HT1080 (cell line): ENCODE measurements at regions not wholly inside any gene's neighbourhood (a gene's known extent, or its start where the extent isn't known, plus 50 kb on each side); places are given as distances from the start of the nearest gene placed in this dataset.

Source experiments
- DNase-seq: peaks from one replicate; pipeline ENCODE4 v3.0.0-alpha.2; 2015; ENCODE audit warnings: low read depth

DNA sequence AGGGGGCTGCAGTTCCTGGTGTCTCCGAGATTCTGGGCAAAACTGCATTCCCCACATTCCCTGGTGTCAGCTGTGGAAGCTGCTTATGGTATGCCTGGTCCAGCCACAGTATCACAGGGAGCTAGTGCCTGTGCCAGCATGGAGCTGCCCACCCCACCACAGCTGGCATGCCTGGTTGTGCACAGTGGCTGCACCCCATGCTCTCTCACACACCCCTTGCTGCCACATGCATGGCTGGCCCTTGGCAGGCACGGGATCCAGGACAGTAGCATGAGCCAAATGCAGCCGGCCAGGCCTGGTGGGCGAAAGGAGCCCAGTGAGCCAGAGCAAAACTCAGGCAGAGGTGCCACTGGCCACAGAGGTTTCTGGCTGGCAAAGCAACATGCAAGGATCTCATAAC, 418.0 kb upstream of the SPOCK3 start:
- DNase-seq: no peak

DNA sequence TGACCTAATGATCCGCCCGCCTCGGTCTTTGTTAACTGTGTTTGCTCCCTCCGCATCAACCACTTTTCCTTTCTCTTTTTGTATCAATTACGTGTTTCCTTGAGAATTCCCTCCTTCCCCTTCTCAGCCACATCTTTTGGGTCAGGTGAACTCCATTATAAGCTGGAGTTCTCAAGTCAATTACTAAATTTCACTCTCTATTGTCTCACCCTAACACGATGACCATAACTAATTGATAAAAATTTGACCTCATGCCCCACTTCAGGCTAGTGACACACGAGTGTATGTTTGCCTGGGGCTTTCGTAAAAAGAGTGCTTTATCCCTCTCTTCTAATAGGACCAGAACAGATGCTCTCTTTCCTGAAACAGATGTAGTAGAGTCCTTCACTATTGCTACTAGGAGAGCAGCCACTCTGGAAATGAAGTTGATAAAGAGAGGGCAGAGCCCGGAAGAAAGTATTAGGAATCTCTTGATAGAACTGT, 403.6 kb upstream of the ANXA10 start:
- no peak for DNase-seq

DNA sequence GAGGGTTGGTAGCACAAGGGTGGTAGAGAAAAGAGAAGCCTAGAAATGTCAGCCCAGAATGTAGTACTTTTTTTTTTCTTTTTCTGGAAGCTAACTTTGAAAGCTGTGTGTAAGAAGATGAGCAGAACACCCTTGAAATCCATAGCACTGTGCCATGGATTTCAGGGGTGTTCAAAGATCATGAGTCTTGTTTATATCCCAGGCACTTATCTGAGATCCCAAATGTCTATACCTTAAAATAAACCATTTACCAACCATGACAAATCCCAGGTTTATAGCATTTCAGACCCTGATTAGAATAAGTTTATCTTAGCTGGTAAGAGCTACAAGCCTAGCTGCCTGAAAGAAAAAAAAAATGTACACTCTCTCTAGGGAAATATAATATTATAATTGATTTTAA, 389.9 kb upstream of the ANXA10 start:
- no peak for DNase-seq

DNA sequence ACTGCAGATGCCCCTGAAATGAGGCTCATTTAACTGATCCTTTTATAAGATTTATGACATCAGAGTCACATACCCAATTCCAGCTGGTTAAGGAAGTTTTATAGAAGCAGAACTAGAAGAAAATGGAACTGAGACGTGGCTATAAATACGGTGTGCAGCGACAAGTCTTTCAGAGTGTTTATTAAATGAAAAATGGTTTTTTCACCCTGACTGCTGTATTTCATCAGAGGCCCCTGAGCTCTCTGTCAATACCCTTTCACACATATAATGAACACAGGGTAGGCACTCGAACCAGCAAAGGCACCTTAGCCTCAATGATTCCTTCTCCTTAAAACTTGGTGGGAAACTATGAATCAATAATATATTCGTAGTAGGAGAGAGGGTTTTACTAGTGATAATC, 380.8 kb upstream of the ANXA10 start:
- no peak for DNase-seq

DNA sequence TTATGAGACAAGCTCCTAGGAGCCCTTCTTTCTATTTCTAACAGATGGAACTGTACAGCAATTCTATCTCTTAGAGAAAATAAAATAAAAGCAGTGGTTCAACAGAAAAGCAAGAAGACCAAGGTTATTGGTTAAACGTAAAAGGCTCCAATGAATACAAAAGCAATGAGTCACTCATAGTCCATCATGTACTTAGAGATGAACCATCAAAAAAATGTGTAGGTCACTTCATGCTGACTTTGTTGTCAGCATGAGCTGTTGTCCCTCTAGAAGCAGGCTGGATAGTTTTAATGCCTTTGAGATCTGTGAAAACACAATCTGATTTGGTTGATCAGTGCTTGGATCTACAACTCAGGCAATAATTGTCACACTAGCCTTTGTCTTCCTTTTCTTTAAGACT, 378.6 kb upstream of the ANXA10 start:
- peak; percentile 26 for DNase-seq

DNA sequence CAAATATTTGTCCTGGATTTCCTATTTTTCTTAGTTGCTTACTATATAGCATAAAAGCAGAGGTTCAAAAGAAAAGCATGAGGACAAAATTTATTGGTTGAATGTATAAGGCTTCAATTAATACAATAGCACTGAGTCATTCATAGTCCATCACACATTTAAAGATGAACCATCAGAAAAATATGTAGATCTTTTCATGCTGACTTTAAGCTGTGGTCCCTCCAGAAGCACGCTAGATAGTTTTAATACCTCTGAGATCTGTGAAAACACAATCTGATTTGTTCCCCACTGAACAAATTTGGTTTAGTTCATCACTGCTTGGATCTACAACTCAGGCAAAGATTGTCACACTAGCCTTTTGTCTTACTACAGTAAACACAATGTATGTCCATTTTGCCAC, 377.2 kb upstream of the ANXA10 start:
- peak; percentile 3 for DNase-seq

DNA sequence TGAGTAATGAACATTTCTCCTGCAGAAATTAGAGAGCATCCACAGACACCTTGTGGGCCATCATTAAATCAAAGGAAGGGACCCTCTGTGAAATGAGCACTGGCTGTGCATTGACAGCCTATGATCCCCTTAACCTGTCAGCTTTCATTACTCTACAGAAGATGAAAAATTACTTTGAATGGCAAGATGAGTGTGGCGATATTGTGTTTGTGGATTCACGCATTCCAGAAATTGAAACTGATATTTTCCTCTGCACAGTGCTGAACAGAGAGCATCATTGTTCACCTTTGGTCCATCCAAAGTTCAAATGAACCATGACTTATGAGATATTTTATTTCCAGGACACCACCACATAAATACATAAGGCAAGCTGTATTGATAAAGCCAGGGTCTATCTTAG, 374.8 kb upstream of the ANXA10 start:
- no peak for DNase-seq

DNA sequence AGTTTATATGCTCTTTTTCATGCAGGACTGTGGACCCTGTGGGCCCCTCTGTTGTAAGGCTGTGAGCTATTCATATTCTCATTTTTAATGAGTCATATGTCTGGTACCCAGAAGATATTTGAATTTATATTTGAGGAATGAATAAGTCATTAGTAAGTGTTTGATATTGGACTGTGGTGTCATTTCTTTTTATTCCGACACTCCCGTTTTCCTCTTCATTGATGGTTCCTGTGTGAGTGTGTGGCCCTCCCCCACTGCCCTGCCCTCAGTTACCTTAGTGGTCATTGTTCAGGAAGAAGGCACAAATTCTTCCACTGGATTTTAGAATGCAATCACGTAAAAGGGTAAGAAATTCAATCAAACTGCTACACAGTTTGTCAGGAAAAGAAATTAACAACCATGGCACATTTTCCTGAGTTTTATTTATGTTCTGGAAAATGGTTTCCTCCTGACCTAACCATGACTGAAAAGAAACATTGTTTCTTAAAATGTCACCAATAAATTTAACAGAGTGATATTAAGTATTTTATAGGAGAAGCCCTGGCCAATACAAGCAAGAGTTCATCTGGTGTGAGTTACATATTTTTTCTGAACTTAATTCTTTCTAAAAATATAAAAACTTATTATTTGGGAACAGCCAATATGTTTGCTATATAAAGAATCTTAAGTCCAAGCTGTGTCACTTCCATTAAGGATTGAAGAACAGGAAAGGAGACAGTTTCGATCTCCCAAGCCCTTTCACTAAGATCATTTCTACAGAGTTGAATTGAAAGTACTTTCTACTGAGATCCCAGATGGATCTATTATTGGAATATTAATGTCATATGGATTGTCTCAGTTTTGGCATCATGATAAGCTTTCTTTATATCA, 370.5 kb upstream of the ANXA10 start:
- peak; percentile 5 for DNase-seq

DNA sequence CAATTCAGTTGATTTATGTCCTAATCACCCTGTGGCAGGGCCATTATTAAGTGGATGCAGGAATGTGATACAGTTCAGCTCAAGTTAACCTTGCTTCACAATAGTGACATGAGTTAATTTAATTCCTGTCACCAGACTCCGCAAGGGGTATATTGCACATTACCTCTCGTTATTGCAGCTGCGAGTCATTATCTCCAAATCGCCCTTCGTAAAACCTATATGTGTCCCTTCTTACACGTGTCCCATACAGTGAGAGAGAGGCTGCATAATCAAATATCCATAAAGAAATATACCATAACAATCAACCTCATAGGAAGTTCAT, 369.9 kb upstream of the ANXA10 start:
- no peak for DNase-seq

DNA sequence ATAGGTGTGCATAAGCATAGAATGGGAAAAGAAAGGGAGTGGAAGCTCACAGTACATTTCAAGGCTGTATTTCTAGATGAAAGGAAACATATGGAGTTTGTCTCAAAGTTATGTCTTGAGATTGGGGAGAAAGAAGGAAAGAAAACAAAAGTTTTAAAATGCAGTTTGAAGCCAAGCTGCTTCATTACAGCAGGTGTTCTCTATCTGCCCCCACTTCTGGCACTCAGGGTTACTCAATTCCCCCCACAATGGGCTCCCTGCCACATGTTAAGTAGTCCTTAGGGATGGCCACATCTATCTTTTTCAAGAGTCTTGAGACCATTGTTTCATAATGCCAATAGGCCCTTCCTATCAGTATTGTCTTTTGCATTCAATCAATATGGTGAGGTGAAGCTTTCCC, 367.4 kb upstream of the ANXA10 start:
- no peak for DNase-seq

DNA sequence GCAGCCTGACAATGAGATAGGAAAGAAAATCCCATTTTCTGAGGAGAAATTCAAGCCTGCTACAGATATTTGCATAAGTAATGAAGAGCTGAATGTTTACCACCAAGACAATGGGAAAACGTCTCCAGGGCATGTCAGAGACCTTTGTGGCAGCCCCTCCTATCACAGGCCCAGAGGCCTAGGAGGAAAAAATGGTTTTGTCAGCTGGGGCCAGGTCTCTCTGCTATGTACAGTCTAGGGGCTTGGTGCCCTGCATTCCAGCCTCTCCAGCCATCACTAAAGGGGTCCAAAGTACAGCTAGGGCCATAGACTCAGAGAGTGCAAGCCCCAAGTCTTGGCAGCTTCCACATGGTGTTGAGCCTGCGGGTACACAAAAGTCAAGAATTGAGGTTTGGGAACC, 361.6 kb upstream of the ANXA10 start:
- no peak for DNase-seq

DNA sequence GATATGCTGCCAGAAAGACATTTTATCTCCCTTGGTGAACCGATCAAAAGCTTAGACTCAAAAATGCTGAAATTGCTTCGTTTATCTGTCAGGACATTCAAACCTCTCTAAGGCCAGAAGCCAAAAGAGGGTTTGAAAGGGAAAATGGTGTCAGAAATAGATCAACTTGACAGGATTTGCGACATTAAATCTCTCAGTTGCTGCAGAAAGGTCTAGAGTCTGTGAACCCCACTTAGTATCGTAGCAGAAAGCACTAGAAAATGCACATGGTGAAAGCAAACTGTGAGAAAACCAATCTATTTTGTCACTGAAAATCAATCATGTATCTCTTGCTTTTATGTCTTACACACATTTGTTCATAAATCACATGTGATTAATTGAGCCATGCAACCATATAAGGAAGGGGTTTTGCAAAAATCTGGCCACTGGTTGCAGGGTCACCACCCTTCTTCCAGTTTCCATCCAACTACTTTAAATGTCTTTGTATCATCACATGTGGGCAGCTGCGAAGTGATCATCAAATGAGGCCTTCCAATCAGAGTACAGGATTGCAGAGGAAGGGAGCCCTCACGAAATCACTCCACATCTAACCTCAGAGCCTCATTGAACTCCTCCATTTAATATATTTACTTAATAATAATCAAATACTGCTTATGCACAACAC, 347.2 kb upstream of the ANXA10 start:
- no peak for DNase-seq

DNA sequence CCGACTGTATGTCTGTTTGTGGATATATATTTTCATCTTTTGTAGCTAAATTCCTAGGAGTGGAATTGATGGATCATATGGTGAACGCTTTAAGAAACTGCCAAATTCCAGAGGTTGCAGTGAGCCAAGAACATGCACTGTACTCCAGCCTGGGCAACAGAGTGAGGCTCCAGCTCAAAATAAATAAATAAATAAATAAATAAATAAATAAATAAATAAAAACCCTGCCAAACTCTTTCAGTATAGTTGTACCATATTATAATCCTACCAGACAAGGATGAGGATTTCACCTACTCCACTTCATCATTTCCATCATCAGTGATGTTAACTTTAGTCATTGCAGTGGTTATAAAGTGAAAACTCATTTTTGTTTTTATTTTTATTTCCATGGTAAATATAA, 325.1 kb upstream of the ANXA10 start:
- no peak for DNase-seq

DNA sequence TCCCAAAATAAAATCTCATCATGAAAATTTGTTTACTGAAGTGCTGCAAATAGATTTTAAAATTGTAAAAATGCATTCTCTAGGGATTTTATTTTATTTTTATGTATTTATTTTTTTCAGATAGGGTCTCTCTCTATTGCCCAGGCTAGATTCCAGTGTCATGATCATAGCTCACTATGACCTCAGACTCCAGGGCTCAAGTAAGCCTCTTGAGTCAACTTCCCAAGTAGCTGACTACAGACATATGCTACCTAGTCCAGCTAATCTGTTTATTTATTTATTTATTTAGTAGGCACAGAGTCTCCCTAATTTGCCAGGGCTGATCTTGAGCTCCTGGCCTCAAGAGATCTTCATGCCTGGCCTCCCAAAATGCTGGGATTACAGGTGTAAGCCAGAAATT, 317.7 kb upstream of the ANXA10 start:
- no peak for DNase-seq

DNA sequence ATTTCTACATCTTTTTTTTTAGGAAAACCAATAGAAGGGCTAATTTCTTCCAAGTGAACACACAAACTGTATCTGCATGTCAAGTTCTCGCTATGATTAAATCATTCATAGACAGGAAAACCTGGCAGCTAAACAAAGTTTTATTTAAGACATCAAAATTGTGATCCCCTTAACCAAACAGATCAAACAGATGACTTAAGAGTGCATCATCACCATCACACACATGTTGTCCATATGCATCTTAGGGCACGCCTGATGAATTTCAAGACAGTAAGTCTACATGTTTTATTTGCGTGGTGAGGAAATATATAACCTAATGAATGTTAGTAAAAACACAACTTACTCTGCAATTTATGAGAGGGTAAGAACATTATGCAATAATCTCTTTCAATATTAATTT, 317.0 kb upstream of the ANXA10 start:
- peak; percentile 6 for DNase-seq

DNA sequence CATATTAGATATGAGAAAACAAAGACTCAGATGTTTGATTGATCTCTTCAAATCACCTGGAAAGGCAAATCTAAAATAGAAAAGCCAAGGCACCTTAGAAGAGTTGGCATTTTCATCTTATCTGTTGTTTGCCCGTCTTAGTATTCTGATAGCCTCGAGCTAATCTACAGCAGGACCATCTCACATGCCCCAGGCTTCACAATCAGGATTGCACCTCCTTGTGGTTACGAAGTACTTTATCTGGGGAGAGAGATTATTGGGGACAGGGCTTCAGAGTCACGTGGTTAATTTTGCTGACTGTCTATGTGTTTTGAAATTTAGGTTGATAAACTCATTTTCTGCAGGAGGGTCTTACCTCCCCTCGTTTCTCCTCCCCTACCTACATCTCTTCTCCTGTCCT, 313.1 kb upstream of the ANXA10 start:
- DNase-seq: no peak

DNA sequence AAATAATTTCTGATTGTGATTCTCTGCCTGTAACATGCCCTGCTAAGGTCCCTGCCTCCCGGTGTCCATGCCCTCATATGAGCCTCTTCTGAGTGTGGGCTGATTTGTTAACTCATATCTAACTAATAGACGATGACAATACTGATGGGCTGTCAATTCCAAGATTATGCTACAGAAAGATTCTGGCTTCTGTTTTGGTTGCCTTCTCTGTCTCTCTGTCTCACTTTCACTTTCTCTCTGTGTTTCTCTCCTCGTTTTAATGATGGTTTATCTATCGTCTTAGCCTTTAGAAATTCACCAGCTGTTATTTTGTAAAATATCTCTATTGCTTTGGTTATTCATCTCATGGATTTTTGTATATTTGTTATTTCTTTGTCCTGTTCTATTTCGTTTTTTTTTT, 312.5 kb upstream of the ANXA10 start:
- DNase-seq: no peak

DNA sequence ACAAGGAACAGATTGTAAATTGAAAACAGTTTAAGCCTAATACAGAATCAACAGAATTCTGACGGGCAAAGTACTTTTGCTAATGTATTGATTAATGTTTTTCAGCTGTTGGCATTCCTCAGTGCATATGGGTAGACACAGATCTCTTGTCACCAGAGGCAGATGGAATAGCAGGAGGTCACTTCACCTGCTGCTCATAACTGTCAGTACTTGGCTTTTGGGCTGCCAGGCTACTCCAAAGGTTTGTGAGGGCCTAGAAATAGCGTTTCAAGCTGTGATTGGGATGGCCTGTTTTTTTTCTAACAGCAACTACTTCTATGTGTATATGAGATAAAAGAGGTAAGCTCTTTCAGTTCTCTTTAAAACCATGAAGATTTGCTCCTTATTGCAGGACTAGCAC, 307.5 kb upstream of the ANXA10 start:
- no peak for DNase-seq

DNA sequence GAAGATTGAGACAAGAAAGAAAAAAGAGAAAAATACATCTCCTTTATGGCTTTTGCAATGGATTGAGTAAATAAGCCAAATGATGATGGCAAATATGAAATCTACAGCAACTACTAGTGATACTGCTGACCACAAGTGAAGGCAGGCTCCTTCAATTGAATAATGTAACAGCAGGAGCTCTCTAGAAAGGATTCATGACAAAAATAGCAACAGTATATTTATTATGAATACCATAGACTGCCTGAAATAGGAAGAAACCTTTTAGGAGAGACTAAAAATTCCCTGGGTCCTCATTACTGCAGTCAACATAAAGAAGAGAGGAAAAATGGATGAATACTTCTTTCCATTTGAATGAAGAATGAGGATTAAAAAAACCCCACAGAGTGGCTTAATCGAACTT, 306.8 kb upstream of the ANXA10 start:
- DNase-seq: no peak

DNA sequence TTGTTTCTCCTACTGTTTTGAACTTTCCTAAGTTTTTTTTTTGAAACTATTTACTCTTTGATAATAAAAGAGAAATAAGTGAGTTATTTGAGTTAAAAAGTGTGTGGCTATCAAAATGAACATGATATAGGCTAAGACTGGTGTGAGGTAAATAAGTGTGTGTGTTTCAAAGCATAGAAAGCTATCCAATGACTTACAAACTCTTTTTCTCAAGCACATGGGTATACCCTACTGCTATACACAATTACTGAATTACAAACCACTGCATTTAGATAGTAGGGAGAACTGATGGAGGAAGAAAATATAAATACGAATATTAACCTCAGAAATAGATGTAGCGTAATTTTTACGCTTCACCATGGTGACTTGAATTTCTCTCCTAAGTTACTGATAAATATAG, 305.8 kb upstream of the ANXA10 start:
- no peak for DNase-seq

DNA sequence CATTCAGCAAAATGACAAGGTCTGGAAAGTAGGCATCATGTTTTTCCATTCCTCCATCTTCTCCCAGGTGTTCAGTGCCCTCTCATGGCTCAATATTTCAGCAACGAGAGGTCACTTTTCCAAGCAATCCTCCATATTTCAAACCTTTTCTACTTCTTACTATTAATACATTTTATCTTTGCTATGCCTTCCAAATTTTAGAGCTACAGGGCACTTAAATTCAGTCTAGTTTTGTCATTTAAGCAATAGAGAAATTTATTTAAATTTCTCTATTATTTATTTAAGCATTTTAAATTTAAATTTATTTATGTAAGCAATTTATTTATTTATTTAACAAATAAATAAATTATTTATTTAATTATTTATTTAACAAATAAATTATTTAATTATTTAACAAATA, 305.1 kb upstream of the ANXA10 start:
- DNase-seq: no peak

DNA sequence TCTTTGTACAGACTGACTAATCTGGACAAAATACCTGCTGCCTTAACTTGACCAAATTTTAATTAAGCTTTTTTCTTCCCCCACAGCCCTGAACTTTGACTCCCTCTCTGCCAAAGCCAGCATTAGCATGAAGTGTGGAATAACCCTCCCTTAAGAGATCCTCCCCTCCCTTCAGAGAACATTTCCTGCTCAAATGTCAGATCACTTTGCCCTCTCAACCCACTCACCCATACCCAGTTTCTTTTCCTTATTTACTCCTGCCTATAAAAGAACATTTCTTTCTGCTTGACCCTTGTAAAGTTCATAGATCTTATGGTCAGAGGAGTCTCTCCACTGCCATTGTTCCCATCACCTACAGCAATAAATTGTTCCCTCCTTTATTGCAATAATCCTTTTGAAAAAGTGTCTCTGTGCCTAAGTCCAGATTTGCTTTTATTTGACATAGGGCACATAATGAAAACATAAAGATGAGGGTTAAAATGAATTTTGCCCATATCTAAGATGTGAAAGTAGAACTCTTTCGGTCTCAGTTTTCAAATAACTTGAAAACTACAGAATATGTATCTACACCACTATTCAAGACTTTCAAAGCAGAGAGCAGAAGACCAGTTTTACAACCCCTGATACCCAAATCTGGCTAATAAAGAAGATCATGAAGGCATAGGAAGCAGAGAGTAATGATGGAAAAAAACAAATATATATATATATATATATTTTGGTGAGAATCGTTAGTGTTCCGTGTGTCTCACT, 289.7 kb upstream of the ANXA10 start:
- no peak for DNase-seq

DNA sequence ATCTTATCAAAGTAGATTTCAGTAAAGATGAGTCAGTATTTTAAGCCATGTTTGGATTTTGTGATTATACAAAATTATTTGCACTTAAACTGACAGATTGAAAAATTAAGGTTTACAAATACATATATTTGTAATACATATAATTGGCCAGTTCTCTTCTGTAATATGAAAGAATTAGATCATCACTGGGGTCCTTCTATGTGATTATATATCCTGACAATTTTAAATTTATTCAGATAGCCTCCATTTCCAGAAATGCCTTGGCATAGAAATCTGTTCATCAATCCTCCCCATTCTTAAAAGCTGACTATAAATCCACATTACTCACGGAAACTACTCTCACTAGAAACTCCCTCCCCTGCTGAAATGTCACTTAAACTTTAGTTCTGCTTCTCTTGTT, 280.4 kb upstream of the ANXA10 start:
- no peak for DNase-seq
